H1 (cell line): ENCODE measurements at regions not wholly inside any gene's neighbourhood (a gene's known extent, or its start where the extent isn't known, plus 50 kb on each side); places are given as distances from the start of the nearest gene placed in this dataset.

Experiments
- POLR2A ChIP-seq, 2 experiments: IDR thresholded peaks; 1 replicate in 1 of 2; 2 replicates in 1 of 2; pipeline ENCODE4 v1.6.1; 2011; ENCODE audit warnings: low read depth in 2 of 2, low read length in 2 of 2, mild to moderate bottlenecking in 2 of 2; ENCODE audit errors: control extremely low read depth in 1 of 2
- SUZ12 ChIP-seq: fragments of 200-600 bp; sonication (generic); IDR thresholded peaks from 2 replicates; pipeline ENCODE4 v1.6.1; 2012; ENCODE audit warnings: mild to moderate bottlenecking, inconsistent platforms, low read length, moderate library complexity, mixed read lengths

GRCh38 chr22:44373234-44373633 is 60.5 kb upstream of the SHISAL1 start (continued):
- TF ChIP-seq POLR2A (IDR thresholded peaks at IDR 0.05; ENCODE audit: control extremely low read depth in 1 of 2, low read depth in 2 of 2, low read length in 2 of 2) (no peak), SUZ12 (no peak)
